ENCODE measurements at regions not wholly inside any gene's neighbourhood (a gene's known extent, or its start where the extent isn't known, plus 50 kb on each side); places are given as distances from the start of the nearest gene placed in this dataset.

DNA sequence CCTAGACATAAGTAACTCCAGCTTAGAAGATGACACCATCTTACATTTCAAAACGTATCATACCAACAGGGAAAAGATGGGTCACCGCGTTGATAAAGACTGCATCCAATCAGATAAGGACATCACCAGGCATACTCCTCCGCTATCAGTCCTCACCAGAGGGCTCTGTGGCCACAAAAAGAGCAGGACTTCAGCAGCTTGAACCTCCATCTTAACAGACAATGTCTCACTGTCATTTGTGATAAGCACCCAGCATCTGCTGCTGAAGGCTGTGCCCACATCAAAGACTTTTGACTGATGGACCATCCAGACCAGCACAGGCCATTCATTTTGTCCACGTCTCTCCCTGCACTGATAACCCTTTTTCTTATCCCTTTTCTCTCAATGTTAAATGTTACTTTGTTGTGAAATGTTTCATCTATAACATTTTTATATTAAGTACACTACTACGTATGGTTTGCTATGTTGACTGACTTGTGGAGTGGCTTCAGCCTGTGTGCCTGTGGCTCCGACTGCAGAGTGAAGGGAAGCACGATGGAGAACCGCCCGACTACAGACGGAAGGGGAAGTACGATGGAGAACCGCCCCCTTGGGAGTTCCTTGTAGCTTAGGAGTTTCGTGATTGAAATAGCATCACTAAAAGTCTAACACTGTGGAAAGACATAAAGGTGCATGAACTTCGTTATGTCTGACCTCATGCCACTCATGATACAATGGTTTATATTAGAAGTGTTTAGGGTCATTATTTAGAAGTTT is 595.4 kb upstream of the AGA start:
- TF ChIP-seq, protein P1, sequence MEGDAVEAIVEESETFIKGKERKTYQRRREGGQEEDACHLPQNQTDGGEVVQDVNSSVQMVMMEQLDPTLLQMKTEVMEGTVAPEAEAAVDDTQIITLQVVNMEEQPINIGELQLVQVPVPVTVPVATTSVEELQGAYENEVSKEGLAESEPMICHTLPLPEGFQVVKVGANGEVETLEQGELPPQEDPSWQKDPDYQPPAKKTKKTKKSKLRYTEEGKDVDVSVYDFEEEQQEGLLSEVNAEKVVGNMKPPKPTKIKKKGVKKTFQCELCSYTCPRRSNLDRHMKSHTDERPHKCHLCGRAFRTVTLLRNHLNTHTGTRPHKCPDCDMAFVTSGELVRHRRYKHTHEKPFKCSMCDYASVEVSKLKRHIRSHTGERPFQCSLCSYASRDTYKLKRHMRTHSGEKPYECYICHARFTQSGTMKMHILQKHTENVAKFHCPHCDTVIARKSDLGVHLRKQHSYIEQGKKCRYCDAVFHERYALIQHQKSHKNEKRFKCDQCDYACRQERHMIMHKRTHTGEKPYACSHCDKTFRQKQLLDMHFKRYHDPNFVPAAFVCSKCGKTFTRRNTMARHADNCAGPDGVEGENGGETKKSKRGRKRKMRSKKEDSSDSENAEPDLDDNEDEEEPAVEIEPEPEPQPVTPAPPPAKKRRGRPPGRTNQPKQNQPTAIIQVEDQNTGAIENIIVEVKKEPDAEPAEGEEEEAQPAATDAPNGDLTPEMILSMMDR (IDR thresholded peaks at IDR 0.05) = no peak
- TF ChIP-seq POLR2A (IDR thresholded peaks at IDR 0.05; ENCODE audit: low read depth) = no peak

Measured in esophagus muscularis mucosa (tissue), 3 donors.